Activated CD4-positive, alpha-beta memory T cell treated with anti-CD3 and anti-CD28 coated beads, Interleukin-2, amount 10 ng/mL, durations not matched to agents 7 days and 5 days (primary cell): ENCODE measurements at regions not wholly inside any gene's neighbourhood (a gene's known extent, or its start where the extent isn't known, plus 50 kb on each side); places are given as distances from the start of the nearest gene placed in this dataset.

ENCODE experiments used
- CTCF ChIA-PET: fragments of 350-600 bp; sonication (Branson Sonifier 250); formaldehyde crosslinking; loops from one replicate; lab custom pipeline; 2021; ENCODE audit warnings: antibody characterized with exemption, inconsistent platforms; lab: Charles Lee
- POLR2A ChIA-PET: fragments of 350-600 bp; sonication (Branson Sonifier 250); formaldehyde crosslinking; loops from one replicate; lab custom pipeline; 2021; ENCODE audit warnings: antibody characterized with exemption; lab: Charles Lee
- DNase-seq: peaks from one replicate; pipeline ENCODE4 v3.0.0-alpha.2; 2020
- H3K27ac Mint-ChIP-seq: one replicate; pipeline ENCODE4 v1.8.0; 2021; ENCODE audit warnings: mild to moderate bottlenecking, mixed read lengths
- H3K27me3 Mint-ChIP-seq: one replicate; pipeline ENCODE4 v1.8.0; 2021; ENCODE audit warnings: mixed read lengths
- H3K36me3 Mint-ChIP-seq: one replicate; pipeline ENCODE4 v1.8.0; 2021; ENCODE audit warnings: low read depth, mixed read lengths
- H3K4me1 Mint-ChIP-seq: one replicate; pipeline ENCODE4 v1.8.0; 2021; ENCODE audit warnings: mixed read lengths
- H3K4me3 Mint-ChIP-seq: one replicate; pipeline ENCODE4 v1.8.0; 2021; ENCODE audit warnings: mild to moderate bottlenecking, mixed read lengths
- H3K9me3 Mint-ChIP-seq: one replicate; pipeline ENCODE4 v1.8.0; 2021; ENCODE audit warnings: mixed read lengths

DNA sequence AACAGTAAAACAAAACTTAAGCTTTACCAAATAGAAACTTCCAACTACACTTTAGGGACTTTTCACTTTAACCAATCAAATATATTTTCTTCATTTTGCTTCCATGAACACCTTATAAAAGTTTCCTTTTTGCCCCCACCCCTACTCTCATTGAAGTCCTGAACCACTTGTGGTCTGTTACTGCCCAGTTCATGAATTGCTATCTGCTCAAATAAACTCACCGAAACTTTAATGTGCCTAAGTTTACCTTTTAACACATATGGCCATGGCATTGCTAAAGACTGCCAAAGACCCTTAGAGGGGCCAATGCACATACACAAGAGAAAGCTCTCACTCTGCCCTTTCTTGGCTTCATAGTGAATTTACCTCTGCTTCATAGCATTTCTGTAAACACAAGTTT lies 195.3 kb downstream of the RND3 start:
- POLR2A ChIA-PET, result no interaction called here
- no peak for DNase-seq
- CTCF ChIA-PET, result no interaction called here

DNA sequence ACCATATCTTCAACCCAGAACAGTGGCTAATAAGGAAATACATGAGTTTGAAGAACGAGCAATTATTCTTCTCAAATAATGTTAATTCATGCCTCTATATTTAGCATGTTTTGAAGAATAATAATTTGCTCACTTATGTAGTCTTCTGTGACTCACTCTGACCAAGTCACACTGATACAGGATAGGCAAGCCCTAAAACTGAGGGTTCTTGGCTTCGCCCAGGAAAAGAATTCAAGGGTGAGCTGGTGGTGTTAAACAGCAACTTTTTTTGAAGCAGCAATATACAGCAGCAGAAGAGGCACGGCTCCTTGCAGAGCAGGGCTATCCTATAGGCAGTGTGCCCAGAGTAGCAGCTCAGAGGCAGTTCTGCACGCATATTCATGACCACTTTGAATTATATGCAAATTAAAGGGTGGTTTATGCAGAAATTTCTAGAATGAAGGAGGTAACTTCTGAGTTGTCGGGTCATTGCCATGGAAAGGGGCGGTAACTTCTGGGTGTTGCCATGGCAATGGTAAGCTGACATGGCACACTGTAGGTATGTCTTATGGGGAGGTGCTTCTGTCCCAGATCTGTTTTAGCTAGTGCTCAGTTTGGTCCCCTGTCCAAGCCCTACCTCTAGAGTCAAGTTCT lies 200.6 kb downstream of the RND3 start:
- CTCF ChIA-PET, result no interaction called here
- no peaks in the 10 kb centered on the region for H3K36me3 Mint-ChIP-seq
- H3K27me3 Mint-ChIP-seq, result no peaks in the 10 kb centered on the region
- DNase-seq, result no peak
- H3K27ac Mint-ChIP-seq, result no peak overlapping the region
- POLR2A ChIA-PET, result no interaction called here
- no peaks in the 10 kb centered on the region for H3K4me1 Mint-ChIP-seq
- H3K9me3 Mint-ChIP-seq, result no peaks in the 10 kb centered on the region
- no peak overlapping the region for H3K4me3 Mint-ChIP-seq

More for the DNA sequence above, 195.3 kb downstream of the RND3 start:
- H3K4me3 Mint-ChIP-seq, result no peak overlapping the region
- H3K4me1 Mint-ChIP-seq, result no peaks in the 10 kb centered on the region
- H3K27ac Mint-ChIP-seq, result no peak overlapping the region
- no peaks in the 10 kb centered on the region for H3K9me3 Mint-ChIP-seq
- no peaks in the 10 kb centered on the region for H3K36me3 Mint-ChIP-seq
- H3K27me3 Mint-ChIP-seq, result no peaks in the 10 kb centered on the region

DNA sequence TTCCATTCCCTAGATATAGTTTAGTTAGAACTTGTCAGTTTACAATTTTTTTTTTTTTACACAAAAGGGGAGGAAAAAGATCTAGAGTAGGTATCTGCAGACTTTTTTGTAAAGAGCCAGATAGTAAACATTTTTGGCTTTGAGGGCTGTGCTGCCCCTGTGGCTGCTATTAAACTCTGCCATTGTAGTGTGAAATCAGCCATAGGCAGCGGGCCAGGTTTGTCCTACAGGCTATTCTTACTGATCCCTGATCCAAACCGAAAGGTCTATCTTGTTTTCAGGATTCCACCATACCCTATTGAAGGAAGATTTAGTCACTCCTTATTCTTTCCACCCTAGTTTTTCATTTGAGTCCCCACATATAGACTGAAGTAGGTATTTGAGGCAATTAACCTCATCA lies 203.4 kb downstream of the RND3 start:
- Mint-ChIP-seq H3K27me3 (no peaks in the 10 kb centered on the region), H3K9me3 (peaks cover 1% of the 10 kb centered on the region), H3K4me3 (no peak overlapping the region), H3K27ac (no peak overlapping the region), H3K4me1 (no peaks in the 10 kb centered on the region), H3K36me3 (no peaks in the 10 kb centered on the region)
- ChIA-PET CTCF (no interaction called here), POLR2A (no interaction called here)
- DNase-seq, result no peak

DNA sequence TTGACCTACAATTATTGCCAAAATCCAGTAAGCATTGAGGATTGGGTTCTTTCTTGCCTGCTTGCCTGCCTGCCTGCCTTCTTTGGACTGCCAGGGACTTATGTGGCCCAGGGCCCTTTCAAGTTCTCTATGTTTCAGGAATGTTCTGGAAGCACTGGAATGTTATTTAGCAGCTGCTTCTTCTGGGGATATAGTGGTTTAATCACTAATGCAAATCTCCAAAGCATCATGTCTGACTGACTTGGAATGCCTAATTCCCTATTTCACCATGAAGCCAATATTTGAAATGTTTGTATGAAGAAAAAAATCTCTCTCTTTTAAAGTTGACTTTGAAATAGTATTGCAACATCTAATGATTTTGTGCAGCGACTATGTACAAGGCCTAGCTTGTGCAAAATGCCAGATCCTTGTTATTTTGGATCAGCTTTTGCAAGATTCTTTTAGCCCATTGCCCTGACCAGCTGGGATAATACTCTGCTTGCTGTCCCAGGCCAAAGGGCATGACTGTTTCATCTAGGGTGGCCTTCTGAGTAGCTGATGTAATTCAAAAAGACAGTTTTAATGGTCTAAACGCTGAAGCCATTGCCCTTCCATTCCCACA lies 204.6 kb downstream of the RND3 start:
- Mint-ChIP-seq H3K36me3 (no peaks in the 10 kb centered on the region), H3K9me3 (peaks cover 1% of the 10 kb centered on the region), H3K4me3 (no peak overlapping the region), H3K27me3 (no peaks in the 10 kb centered on the region), H3K4me1 (no peaks in the 10 kb centered on the region), H3K27ac (no peak overlapping the region)
- CTCF ChIA-PET, result no interaction called here
- no peak for DNase-seq
- POLR2A ChIA-PET, result no interaction called here

DNA sequence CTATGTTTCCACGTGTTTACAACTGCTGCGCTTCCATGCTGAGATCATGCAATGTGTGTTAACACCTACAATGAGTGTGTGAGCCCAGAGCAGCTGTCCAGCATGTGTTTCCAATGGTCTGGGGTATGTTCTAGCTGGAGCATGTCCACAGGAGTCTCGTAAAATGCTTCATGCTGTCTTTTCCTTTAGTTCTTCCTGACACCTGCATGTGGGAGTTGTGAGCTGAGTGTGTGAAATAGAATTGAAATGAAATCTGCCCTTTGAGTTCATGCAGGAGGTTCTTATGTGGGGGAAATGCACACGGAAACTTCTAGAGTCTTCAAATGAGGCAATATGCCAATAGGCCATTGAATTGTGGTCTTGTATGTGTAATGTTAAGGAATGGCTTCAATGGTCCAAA lies 205.1 kb downstream of the RND3 start:
- ChIA-PET POLR2A (no interaction called here), CTCF (no interaction called here)
- Mint-ChIP-seq H3K27ac (no peak overlapping the region), H3K27me3 (no peaks in the 10 kb centered on the region), H3K9me3 (peaks cover 5% of the 10 kb centered on the region), H3K4me3 (no peak overlapping the region), H3K36me3 (no peaks in the 10 kb centered on the region), H3K4me1 (no peaks in the 10 kb centered on the region)
- no peak for DNase-seq

DNA sequence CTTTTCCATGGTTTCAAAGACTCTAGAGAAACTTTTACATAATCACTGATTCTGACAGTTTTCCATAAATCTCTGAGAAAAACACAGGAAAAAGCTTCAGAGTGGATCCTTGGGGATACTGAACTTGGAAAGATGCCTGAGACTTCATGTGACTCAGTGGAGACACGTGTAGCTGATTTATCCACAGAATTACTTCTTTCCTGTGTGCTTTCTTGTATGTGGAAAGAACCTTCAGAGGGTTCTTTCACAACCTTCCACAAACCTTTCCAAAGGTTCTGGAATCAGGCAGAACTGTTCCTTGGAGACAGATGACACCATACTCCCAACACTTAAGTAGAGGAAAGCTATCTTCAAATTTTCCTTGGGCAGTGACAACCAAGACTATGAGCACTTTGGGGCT lies 207.2 kb downstream of the RND3 start:
- no peak overlapping the region for H3K4me3 Mint-ChIP-seq
- ChIA-PET POLR2A (no interaction called here), CTCF (no interaction called here)
- H3K9me3 Mint-ChIP-seq, result peaks cover 12% of the 10 kb centered on the region
- no peaks in the 10 kb centered on the region for H3K36me3 Mint-ChIP-seq
- H3K4me1 Mint-ChIP-seq, result no peaks in the 10 kb centered on the region
- H3K27me3 Mint-ChIP-seq, result no peaks in the 10 kb centered on the region
- H3K27ac Mint-ChIP-seq, result no peak overlapping the region
- no peak for DNase-seq

DNA sequence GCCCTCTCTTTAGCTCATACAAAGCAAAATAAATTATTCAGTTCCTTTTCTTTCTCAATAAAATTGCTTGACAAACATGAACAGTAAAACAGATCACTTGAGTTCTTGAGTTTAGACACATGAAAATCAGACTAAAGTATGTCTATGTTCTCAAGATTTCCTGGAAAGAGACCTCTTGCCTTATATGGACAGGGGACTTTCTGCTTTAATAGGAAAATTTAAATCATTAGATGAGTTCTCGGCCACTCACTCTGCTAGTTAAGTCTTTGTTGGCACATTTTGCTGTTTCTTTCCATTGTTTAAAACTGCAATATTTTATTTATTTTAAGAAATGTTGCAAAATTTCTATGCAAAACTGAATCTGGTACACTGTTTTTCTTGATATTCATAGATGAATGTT lies 207.8 kb downstream of the RND3 start:
- no peaks in the 10 kb centered on the region for H3K4me1 Mint-ChIP-seq
- H3K4me3 Mint-ChIP-seq, result no peak overlapping the region
- DNase-seq, result no peak
- H3K9me3 Mint-ChIP-seq, result peaks cover 12% of the 10 kb centered on the region
- POLR2A ChIA-PET, result no interaction called here
- H3K27ac Mint-ChIP-seq, result no peak overlapping the region
- CTCF ChIA-PET, result no interaction called here
- H3K36me3 Mint-ChIP-seq, result no peaks in the 10 kb centered on the region
- H3K27me3 Mint-ChIP-seq, result no peaks in the 10 kb centered on the region

DNA sequence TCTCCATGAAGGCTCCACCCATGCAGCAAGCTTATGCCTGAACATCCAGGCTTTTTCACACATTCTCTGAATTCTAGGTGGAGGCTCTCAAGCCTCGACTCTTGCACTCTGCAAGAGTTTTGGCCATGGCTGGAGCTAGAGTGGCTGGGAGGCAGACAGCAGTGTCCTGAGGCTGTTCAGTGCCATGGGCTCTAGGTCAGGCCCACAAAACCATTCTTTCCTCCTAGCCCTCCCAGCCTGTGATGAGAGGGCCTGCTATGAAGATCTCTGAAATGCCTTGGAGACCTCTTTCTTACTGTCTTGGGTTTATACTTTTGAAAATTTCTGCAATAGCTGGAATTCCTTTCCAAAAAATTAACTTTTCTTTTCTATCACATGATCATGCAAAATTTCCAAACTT lies 210.7 kb downstream of the RND3 start:
- Mint-ChIP-seq H3K4me1 (no peaks in the 10 kb centered on the region), H3K27me3 (no peaks in the 10 kb centered on the region), H3K27ac (no peak overlapping the region), H3K9me3 (peaks cover 12% of the 10 kb centered on the region), H3K36me3 (no peaks in the 10 kb centered on the region), H3K4me3 (no peak overlapping the region)
- ChIA-PET CTCF (no interaction called here), POLR2A (no interaction called here)
- DNase-seq, result no peak

DNA sequence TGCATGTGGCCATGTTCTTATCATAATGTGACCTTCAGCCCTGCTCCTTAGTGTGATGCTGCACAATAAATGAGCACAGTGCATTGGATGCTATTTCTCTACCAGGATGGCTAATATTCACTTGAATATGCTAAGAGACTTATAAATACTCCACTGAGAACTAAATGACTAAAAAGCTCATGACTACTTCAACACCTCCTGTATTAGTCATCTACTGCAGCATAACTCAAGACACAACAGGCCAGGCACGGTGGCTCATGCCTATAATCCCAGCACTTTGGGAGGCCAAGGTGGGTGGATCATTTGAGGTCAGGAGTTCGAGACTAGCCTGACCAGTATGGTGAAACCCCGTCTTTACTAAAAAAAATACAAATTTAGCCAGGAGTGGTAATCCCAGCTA lies 213.4 kb downstream of the RND3 start:
- Mint-ChIP-seq H3K4me1 (no peaks in the 10 kb centered on the region), H3K9me3 (peaks cover 11% of the 10 kb centered on the region), H3K36me3 (no peaks in the 10 kb centered on the region), H3K27me3 (no peaks in the 10 kb centered on the region), H3K4me3 (no peak overlapping the region), H3K27ac (no peak overlapping the region)
- CTCF ChIA-PET, result no interaction called here
- POLR2A ChIA-PET, result no interaction called here
- no peak for DNase-seq

DNA sequence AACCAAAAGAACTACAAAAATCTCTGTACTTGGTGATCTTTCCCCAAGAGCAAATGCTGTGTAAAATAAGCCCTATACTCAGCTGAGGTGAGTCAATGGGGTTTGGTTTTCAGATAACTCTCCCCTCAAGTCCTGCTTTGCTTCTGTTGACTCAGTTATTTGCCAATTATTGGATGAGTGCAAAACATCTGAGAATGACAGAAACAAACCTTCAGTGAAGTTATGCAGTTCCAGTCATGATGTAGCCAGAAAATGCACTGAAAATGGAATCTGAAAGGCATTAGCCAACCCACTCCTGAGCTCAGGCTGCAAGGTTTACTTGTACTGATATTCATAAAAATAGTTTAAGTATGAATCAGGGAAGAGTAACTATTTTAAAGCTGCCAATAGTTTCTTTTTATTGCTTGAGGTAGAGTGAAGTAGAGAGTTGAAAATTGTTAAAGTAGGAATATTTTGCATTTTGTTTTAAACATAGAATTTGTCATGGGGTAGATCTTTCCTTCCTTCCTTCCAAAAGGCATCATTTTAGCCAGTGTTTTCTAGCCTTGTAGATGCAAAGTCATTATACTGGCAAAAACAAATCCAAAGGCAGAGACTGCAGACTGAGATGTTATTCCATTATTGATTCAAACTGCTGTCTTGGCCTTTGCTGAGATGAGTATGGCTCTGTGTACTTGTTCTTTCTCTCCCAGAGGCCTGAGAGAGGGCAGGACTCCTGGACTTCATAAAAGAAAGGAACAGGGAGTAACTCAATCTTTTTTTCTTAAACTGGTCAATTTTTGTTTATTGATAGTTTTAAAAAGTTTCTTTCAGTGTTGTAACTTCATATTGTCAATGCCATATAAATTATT lies 215.3 kb downstream of the RND3 start:
- Mint-ChIP-seq H3K4me3 (no peak overlapping the region), H3K9me3 (peaks cover 6% of the 10 kb centered on the region), H3K36me3 (no peaks in the 10 kb centered on the region), H3K4me1 (no peaks in the 10 kb centered on the region), H3K27ac (no peak overlapping the region), H3K27me3 (no peaks in the 10 kb centered on the region)
- ChIA-PET POLR2A (no interaction called here), CTCF (no interaction called here)
- no peak for DNase-seq

DNA sequence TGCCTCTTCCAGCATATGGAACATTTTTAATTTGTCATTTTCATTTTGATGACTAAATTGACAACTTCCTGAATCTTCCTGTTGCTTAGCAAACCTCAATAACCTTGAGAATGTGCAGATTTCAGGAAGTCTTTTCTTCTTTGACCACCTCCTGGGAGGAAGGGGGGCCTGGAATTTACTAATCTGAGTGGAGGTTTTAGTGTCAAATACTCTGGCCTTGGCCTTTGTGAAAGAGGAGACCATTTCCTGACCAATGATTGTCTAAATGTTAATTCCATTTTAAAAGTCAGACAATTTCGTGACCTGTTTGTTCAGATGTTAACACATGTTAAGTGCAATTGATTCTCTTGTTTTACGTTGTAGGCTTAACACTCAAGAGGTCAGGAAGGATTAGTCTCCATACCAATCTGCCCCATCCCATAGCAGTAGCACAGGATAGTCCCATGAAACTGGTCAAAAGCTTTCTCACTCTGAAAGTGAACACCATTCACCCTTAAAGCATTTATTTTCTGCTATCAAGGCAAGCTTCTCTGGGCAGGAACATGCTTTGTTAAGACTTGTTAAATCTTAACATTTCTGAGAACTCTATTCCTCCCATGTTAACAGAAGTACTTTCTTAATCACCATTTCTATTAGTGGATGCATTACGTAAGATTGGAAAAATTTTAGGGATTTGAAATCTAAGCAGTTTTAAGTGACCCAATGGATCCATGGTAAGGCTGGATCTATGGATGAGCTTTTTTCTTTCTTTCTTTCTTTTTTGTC lies 219.6 kb downstream of the RND3 start:
- Mint-ChIP-seq H3K9me3 (no peaks in the 10 kb centered on the region), H3K36me3 (no peaks in the 10 kb centered on the region), H3K4me1 (no peaks in the 10 kb centered on the region), H3K27me3 (no peaks in the 10 kb centered on the region), H3K27ac (no peak overlapping the region), H3K4me3 (no peak overlapping the region)
- ChIA-PET POLR2A (no interaction called here), CTCF (no interaction called here)
- no peak for DNase-seq

DNA sequence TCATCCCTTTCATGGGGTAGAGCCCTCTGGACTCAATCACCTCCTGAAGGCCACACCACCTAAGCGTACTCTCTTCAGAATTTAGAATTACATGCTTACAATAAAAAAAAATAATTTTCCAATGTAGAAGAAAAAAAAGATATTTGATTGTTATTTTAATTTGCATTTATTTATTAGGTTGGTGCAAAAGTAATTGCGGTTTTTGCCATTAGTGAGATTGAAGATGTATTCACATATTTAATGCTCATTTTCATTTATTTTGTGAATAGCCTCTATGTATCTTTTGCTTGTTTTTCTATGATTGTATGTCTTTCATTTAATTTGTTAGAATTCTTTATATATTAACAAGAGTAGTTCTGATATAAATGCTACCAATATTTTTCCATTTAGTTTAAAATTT lies 220.5 kb downstream of the RND3 start:
- H3K9me3 Mint-ChIP-seq, result no peaks in the 10 kb centered on the region
- no peak overlapping the region for H3K4me3 Mint-ChIP-seq
- no peaks in the 10 kb centered on the region for H3K27me3 Mint-ChIP-seq
- no peaks in the 10 kb centered on the region for H3K4me1 Mint-ChIP-seq
- H3K36me3 Mint-ChIP-seq, result no peaks in the 10 kb centered on the region
- no peak overlapping the region for H3K27ac Mint-ChIP-seq
- CTCF ChIA-PET, result no interaction called here
- POLR2A ChIA-PET, result no interaction called here
- DNase-seq, result no peak

DNA sequence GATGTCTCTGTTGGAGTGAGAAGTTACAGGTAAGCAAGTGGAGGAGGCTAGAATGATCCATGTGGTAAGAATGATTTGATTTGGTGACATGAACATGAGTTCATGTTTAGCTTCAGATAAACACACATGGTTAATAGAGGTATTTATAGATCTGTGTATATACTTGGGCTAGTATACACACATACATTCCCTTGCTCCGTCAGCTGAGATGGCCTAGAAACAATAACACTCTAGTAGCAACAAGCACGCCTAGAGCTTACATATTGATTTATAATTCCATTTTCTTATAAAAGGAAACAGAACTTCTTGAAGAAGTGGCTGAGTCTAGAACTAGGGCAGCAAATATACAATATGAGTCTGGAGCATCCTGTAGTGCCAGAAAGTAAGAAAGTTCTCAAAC lies 223.0 kb downstream of the RND3 start:
- no peak for DNase-seq
- H3K4me1 Mint-ChIP-seq, result no peaks in the 10 kb centered on the region
- no peaks in the 10 kb centered on the region for H3K9me3 Mint-ChIP-seq
- ChIA-PET CTCF (no interaction called here), POLR2A (no interaction called here)
- no peaks in the 10 kb centered on the region for H3K36me3 Mint-ChIP-seq
- H3K27ac Mint-ChIP-seq, result no peak overlapping the region
- H3K27me3 Mint-ChIP-seq, result no peaks in the 10 kb centered on the region
- H3K4me3 Mint-ChIP-seq, result no peak overlapping the region
